ENCODE measurements at regions not wholly inside any gene's neighbourhood (a gene's known extent, or its start where the extent isn't known, plus 50 kb on each side); places are given as distances from the start of the nearest gene placed in this dataset.

DNA sequence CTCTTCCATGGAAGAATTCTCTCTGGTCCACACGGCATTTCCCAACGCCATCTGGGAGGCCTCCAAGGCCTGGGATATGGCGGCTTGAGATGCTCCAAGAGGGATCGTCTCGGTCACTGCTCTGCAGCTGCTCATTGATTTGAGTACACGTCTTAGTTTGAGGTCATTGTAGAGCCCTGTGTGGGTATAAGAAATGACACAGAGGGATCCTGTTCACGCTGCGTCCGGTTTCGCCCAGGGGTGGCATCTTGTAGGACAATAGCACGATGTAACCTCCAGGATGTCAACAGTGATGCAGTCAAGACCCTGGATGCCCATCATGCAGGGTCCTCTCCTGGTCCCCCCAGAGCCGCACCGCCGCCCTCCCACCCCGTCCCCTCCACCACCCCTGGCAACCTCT, 564.6 kb downstream of the BRD1 start:
- TF ChIP-seq, protein P1, sequence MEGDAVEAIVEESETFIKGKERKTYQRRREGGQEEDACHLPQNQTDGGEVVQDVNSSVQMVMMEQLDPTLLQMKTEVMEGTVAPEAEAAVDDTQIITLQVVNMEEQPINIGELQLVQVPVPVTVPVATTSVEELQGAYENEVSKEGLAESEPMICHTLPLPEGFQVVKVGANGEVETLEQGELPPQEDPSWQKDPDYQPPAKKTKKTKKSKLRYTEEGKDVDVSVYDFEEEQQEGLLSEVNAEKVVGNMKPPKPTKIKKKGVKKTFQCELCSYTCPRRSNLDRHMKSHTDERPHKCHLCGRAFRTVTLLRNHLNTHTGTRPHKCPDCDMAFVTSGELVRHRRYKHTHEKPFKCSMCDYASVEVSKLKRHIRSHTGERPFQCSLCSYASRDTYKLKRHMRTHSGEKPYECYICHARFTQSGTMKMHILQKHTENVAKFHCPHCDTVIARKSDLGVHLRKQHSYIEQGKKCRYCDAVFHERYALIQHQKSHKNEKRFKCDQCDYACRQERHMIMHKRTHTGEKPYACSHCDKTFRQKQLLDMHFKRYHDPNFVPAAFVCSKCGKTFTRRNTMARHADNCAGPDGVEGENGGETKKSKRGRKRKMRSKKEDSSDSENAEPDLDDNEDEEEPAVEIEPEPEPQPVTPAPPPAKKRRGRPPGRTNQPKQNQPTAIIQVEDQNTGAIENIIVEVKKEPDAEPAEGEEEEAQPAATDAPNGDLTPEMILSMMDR (IDR thresholded peaks at IDR 0.05; ENCODE audit: low read depth, low read length, poor library complexity, severe bottlenecking): no peak
- TF ChIP-seq EZH2phosphoT487 (IDR thresholded peaks at IDR 0.05; ENCODE audit: borderline replicate concordance, low read length): no peak
